ENCODE measurements at regions not wholly inside any gene's neighbourhood (a gene's known extent, or its start where the extent isn't known, plus 50 kb on each side); places are given as distances from the start of the nearest gene placed in this dataset.

DNA sequence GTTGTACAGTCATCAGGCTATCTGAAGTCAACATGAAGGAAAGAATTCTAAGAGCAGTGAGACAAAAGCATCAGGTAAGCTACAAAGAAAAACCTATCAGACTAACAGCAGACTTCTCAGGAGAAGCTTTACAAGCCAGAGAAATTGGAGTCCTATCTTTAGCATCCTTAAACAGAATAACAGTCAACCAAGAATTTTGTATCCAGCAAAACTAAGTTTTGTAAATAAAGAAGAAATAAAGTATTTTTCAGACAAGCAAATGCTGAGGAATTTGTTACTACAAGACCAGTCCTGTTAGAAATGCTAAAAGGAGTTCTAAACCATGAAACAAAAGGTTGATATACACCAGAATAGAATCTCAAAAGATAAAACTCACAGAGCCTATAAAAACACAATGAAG, 501.2 kb downstream of the ZNF608 start:
- TF ChIP-seq, protein P1, sequence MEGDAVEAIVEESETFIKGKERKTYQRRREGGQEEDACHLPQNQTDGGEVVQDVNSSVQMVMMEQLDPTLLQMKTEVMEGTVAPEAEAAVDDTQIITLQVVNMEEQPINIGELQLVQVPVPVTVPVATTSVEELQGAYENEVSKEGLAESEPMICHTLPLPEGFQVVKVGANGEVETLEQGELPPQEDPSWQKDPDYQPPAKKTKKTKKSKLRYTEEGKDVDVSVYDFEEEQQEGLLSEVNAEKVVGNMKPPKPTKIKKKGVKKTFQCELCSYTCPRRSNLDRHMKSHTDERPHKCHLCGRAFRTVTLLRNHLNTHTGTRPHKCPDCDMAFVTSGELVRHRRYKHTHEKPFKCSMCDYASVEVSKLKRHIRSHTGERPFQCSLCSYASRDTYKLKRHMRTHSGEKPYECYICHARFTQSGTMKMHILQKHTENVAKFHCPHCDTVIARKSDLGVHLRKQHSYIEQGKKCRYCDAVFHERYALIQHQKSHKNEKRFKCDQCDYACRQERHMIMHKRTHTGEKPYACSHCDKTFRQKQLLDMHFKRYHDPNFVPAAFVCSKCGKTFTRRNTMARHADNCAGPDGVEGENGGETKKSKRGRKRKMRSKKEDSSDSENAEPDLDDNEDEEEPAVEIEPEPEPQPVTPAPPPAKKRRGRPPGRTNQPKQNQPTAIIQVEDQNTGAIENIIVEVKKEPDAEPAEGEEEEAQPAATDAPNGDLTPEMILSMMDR (IDR thresholded peaks at IDR 0.05): no peak
- TF ChIP-seq ZFX (IDR thresholded peaks at IDR 0.05; ENCODE audit: borderline replicate concordance): no peak

Measured in 22Rv1 (cell line).